GM19240 (cell line): ENCODE measurements at regions not wholly inside any gene's neighbourhood (a gene's known extent, or its start where the extent isn't known, plus 50 kb on each side); places are given as distances from the start of the nearest gene placed in this dataset.

Source experiments
- DNase-seq: peaks from one replicate; pipeline ENCODE4 v3.0.0; 2011; ENCODE audit warnings: low spot score; ENCODE audit not compliant: insufficient read length

GRCh38 chr5:107294211-107294550 lies 376.6 kb downstream of the EFNA5 start:
- no peak for DNase-seq

- no peak for DNase-seq
Observed at GRCh38 chr5:107293541-107294210, 377.1 kb downstream of the EFNA5 start.

GRCh38 chr5:107291866-107292265 lies 378.9 kb downstream of the EFNA5 start:
- no peak for DNase-seq

- DNase-seq = no peak
Observed at GRCh38 chr5:107290780-107291398, 379.8 kb downstream of the EFNA5 start.

GRCh38 chr5:107289030-107289714 lies 381.6 kb downstream of the EFNA5 start:
- no peak for DNase-seq

- no peak for DNase-seq
Observed at GRCh38 chr5:107286447-107287098, 384.2 kb downstream of the EFNA5 start.

GRCh38 chr5:107285772-107286171 lies 385.0 kb downstream of the EFNA5 start:
- no peak for DNase-seq

GRCh38 chr5:107284822-107285525 lies 385.8 kb downstream of the EFNA5 start:
- DNase-seq = no peak

GRCh38 chr5:107282061-107282460 lies 388.7 kb downstream of the EFNA5 start:
- no peak for DNase-seq

GRCh38 chr5:107278774-107279173 lies 392.0 kb downstream of the EFNA5 start:
- DNase-seq = no peak

GRCh38 chr5:107277485-107278125 lies 393.1 kb downstream of the EFNA5 start:
- DNase-seq = no peak

GRCh38 chr5:107275333-107275732 lies 395.4 kb downstream of the EFNA5 start:
- DNase-seq = no peak

- DNase-seq = no peak
Observed at GRCh38 chr5:107274571-107274970, 396.2 kb downstream of the EFNA5 start.

- DNase-seq = no peak
Observed at GRCh38 chr5:107272954-107273353, 397.8 kb downstream of the EFNA5 start.

- DNase-seq = no peak
Observed at GRCh38 chr5:107272509-107272908, 398.2 kb downstream of the EFNA5 start.

- DNase-seq = no peak
Observed at GRCh38 chr5:107271682-107272350, 398.9 kb downstream of the EFNA5 start.

GRCh38 chr5:107270561-107270960 lies 400.2 kb downstream of the EFNA5 start:
- DNase-seq = no peak

GRCh38 chr5:107269678-107270077 lies 401.1 kb downstream of the EFNA5 start:
- DNase-seq = no peak

- no peak for DNase-seq
Observed at GRCh38 chr5:107269256-107269655, 401.5 kb downstream of the EFNA5 start.

GRCh38 chr5:107268241-107268640 lies 402.5 kb downstream of the EFNA5 start:
- no peak for DNase-seq

- DNase-seq = no peak
Observed at GRCh38 chr5:107266100-107266499, 404.6 kb downstream of the EFNA5 start.
